Right lobe of liver (tissue), 4 donors: ENCODE measurements at regions not wholly inside any gene's neighbourhood (a gene's known extent, or its start where the extent isn't known, plus 50 kb on each side); places are given as distances from the start of the nearest gene placed in this dataset.

ENCODE experiments used
- CTCF ChIP-seq, 4 donors: fragments of 200-600 bp in 3 of 4; fragments of 450-650 bp in 1 of 4; IDR thresholded peaks; one replicate each; pipeline versions ENCODE4 v1.5.1 to v1.8.0; 2016 to 2022; ENCODE audit warnings: antibody characterized with exemption in 4 of 4, mild to moderate bottlenecking in 2 of 4
- POLR2A ChIP-seq: fragments of 450-650 bp; IDR thresholded peaks from one replicate; pipeline ENCODE4 v1.6.1; 2017; ENCODE audit warnings: antibody characterized with exemption, mild to moderate bottlenecking
- donor health status: DM: no; HTN: no; CAD: no.
- donor health status: DM: no; HTN: no; CAD: no.
- donor health status: DM: no; HTN: yes; CAD: no.

GRCh38 chr5:101431201-101431600 lies 528.1 kb upstream of the ST8SIA4 start:
- no peak for TF ChIP-seq CTCF (IDR thresholded peaks at IDR 0.05)
- TF ChIP-seq POLR2A, result no peak
